DMS53 (cell line): ENCODE measurements at regions not wholly inside any gene's neighbourhood (a gene's known extent, or its start where the extent isn't known, plus 50 kb on each side); places are given as distances from the start of the nearest gene placed in this dataset.
A peak's percentile ranks its signal among the peaks of the same experiment; 100 is the strongest.
"Not testable (repeated sequence)": the region's sequence is repeated elsewhere in the genome, so short reads cannot be mapped to it uniquely, and the experiment has no call there.

Experiments
- DNase-seq: peaks from one replicate; lab custom pipeline; 2025; lab: John Stamatoyannopoulos, UW

DNA sequence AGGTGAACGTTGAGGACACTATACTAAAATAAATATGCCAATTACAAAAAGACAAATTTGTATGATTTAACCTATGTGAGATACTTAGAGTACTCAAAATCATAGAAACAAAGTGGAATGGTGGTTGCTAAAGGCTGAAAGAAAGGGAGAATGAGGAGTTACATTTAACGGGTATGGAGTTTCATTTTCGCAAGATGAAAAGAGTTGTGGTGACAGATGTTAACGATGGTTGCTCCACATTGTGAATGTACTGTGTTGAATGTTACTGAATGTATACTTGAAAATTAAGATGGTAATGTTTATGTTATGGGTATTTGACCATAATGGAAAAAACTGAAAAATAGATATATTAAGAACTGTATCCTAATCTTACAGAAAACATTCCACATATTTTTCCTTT, 51.3 kb upstream of the MOCS2 start:
- DNase-seq = no peak

DNA sequence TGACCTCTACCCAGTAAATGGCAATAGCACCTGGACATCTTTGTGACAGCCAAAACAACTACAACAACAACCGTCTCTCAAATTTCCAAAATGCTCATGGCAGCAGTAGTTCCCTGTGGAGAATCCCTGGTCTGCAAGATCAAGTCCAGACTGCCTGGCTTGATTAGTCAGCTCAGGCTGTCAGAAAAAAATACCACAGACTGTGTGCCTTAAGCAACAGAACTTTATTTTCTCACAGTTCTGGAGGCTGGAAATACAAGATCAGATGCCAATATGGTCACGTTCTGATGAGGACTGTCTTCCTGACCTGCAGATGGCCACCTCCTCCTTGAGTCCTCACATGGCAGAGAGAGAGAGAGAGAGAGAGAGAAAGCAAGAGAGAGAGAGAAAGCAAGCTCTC, 52.3 kb upstream of the MOCS2 start:
- DNase-seq = peak; percentile 4

DNA sequence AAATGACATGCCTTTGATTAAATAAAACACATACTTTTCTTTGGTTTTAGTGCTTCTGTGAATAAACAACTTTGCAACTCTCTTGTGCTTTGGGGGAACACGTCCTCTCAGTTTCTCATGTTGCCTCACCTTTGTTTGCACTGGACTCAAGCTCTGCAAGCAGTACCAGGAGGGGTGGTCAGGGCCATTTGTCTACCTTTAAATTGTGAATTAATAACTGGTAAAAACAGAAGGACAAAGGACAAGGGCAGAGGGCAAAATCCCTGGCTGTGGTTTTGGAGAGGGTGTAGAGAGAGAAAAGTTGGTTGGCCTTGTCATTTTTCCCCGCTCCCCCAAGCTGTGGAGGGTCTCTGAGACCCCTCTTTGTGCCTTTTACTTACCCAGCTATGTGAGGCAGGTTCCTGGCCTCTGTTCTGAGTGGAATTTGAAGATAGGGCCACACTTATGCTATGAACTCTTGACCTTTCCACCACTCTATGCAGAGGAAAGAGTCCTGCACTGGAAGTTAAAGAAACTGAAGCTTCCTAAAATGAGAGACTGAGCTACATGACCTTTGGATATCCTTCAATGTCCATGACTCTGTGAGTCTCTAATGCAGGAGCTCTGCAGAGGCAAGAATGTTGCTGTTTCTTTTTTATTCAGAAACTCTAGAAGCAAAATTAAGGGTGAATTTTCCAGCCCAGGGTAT, 55.1 kb upstream of the MOCS2 start:
- no peak for DNase-seq

DNA sequence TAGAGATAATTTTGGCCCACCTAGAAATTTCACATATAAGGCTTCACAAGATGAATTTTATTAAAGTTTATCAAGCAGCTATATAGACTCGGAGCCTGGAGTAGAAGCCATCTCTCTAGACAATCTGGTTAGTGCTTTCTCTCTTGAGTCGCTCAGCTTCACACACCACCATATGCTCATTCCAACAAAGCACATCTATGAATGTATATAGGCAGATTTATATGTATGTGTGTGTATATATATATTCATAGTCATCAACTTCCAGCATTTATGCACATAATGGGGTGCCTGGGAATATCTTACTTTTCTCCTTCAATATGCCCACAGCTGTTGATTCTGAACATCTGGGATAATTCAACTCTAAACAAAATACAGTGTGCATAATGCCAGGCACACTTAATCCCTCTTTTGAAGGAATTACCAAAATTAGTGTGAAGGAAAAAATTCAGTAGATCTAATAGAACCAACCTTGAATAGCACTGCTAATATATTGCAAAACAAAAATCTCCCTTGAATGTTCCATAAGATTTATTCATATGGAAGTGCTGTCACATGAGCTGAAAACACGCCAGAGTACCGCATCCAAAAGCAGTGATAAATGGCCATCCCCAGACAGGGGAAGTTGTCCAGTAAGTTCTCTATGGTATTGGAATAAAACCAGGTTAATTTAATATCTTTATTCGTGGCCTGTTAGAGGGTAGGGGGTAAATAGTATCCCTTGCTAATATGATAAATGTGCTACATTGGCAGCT, 56.0 kb upstream of the MOCS2 start:
- DNase-seq = no peak

DNA sequence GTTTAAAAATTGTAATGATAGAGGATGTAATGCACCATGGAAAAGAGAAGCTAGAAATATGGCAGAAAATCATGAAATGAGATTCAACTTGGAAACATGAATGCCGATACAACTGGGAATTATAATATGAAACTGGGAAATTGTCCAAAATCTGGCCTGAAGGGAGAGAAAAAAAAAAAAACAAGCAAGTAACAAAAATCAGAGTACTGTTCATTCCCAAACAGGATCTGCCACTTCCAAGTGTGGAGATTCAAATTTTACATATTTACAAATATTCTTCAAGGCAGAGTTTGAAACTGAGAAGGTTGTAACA, 56.6 kb upstream of the MOCS2 start:
- no peak for DNase-seq

DNA sequence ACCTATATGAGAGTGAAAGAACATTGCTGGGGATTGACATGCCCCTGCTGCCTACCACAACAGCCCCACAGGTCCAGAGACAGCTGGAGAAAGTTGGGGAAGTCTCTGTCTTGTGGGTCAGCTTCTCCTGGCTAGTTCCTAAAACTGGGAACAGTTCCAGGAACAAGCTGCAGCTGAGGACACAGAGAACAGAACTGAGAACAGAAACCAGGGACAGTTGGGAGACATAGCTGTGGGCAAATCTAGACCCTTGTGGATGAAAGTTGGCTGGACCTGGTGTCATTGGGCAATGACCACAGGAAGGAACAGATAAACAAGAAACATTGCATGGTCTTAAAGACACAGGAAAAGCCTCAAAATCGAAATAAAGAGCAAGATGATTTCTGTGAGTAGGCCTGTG, 58.3 kb upstream of the MOCS2 start:
- DNase-seq = no peak

DNA sequence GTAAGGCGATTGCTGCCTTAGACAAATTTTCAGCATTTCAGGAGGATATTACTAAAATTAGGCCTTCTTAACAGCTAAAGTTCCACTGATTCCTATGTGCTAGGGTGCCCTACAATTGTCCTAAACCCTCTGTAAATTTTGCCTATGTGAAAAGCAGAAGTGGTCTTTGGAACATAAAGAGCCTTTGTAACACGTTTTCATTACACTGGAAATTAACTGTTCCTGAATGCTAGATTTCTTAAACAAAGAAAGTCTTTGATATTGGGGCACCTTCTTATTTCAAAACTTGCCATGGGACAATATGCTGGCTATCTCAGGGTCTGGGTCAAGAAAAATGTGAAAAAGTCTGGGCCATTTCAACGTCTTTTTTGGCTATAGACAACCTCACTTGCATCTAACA, 60.4 kb upstream of the MOCS2 start:
- DNase-seq = no peak

DNA sequence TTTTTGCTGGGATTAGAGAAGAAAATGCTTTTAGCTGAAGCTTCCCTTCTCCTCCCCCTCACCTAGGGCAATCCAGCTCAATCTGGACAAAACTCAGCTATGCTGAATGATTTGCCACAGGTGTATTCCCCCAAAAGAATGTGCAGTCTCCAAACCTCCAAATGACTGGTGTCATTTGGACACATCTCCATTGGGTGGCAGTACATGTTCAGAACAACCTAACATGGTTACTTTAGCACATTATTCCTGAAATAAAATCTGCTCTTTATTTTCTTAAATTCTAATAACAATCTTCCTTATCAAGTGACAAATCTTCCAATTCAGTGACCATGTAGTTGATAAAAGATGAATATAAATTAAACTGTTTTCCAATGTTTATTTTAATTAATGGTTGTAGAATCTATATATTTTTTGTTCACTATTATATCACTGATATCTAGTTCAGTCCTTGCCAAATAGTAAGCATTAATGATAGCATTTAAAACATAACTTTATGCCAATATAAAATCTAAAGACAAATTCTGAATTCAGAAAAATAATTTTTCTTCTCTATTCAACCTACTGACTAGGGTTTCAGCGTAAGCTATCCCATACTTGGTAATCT, 61.3 kb upstream of the MOCS2 start:
- DNase-seq = peak; percentile 68

DNA sequence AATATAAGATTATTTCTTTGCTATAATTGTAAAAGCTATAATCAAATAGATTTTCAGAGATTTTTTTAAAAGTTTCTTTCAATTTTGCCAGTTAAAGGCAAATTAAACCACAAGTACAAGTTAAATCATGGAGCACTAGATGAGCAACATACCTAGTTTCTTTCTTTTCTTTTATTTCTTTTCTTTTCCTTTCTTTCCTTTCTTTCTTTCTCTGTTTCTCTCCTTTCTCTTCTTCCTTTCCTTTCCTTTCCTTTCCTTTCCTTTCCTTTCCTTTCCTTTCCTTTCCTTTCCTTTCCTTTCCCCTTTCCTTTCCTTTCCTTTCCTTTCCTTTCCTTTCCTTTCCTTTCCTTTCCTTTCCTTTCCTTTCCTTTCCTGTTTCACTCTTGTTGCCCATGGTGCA, 62.5 kb upstream of the MOCS2 start:
- DNase-seq = not testable (repeated sequence)

DNA sequence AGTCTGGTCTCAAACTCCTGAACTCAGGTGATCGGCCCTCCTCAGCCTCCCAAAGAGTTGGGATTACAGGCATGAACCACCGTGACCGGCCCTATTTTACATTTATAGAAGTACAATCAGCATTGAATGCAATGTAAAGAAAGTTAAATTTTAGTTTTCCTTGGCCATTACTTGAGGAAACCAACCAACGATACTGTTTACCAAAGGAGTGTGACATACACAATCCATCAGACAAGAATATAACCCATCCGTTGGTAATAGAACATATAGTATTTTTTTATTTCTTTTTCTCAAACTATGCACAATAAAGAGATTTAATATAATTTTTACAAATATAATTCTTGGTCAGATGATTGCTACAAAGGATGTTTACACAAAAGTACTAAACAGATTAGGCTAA, 63.1 kb upstream of the MOCS2 start:
- no peak for DNase-seq

DNA sequence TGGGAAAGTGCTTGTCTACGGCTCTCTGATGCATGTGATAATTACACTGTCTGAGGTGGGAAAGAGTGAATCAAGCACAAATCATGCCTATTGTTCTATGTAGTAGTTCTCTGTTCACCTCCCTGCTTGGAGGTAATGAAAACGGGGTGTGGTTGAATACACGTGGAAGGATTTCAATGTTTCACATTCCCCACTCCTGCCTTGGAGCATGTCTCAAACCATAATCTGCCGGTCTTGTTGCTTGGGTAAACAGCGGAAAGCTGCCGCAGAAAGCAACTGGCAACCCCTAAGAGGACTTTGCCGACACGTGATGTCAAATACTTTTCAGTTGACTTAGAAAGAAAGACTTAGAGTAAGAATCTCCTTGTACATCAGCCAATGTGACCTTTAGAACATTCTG, 63.5 kb upstream of the MOCS2 start:
- DNase-seq = no peak

DNA sequence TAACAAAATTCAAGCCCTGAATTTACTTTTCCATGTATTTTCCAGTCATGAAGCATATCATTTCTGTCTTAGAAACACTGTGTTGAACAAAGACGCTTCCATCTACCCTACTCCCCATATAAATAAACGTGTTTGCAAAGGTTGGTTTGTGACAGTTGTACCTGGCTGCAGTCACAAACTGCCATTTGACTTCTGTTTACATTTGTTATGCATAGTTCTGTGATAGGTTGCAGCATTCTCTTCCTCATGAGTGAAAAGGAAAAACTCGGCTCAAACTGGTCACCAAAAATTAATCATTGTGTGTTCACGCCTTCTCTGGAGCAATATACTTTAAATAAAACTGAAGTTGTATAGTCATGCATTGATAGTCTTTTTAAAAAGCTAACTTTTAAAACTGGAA, 69.3 kb upstream of the MOCS2 start:
- DNase-seq = no peak

DNA sequence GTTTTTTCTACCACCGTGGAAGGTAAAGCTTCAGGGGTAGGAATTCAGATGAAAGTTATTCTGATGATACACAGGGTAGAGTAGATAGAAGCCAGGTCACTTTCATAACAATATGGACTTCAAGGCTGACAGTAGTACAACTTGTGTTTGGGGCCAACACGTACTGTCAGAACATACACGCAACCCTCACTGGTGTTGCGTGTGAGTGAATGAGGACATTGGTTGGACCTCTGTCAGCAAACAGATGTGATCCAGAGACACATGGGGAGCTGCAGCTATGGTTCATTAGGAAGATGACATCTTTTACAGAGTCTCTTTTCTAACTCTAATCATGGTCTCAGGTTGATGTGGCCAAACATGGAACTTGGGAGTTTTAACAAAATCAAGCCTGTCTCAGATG, 70.1 kb upstream of the MOCS2 start:
- DNase-seq = no peak

DNA sequence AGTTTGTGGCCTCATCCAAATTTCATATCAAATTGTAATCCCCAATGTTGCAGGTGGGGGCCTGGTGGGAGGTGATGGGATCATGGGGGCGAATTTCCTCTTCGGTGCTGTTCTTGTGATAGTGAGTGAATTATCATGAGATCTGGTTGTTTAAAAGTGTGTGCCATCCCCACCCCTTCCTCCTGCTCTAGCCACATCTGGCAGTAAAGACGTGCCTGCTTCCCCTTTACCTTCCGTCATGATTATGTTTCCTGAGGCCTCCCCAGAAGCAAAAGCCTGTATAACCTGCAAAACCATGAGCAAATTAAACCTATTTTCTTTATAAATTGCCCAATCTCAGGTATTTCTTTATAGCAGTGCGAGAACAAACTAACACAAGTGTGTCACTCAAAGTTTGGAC, 71.0 kb upstream of the MOCS2 start:
- DNase-seq = no peak

DNA sequence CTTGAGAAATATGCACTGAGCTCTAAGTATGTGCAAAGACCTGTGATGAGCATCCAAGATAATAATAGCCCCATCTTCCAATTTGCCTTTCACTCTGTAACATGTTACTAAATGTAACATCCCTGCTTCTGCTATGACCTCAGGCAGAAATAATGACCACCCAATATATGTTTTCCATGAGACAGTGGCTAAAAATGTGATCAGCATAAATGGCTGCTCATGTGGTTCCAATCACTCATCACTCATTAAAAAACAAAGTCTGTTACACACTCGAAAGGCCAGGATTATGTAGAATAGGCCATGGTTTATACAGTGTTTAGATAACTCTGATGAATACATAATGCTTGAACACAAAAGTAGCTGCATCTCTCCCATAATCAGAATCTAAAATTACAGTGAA, 71.4 kb upstream of the MOCS2 start:
- DNase-seq = no peak

DNA sequence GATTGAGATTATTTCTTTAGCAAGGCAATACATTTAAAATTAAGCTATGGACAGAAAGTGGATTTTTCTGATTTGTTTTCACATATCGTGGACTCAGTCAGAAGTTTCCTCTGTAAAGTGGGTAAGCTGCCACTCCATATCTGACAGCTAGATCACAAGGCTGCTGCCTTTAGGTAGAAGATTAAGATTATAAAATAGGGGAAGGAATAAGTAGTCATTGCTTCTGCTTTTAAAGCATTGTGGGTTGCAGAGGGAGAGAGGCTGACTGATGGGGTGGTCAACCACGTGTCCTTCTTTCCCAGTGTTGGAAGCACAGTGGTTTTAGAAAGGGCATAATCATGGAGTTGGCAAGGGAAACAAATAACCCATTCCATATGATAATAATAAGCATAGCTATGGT, 74.3 kb upstream of the MOCS2 start:
- no peak for DNase-seq

DNA sequence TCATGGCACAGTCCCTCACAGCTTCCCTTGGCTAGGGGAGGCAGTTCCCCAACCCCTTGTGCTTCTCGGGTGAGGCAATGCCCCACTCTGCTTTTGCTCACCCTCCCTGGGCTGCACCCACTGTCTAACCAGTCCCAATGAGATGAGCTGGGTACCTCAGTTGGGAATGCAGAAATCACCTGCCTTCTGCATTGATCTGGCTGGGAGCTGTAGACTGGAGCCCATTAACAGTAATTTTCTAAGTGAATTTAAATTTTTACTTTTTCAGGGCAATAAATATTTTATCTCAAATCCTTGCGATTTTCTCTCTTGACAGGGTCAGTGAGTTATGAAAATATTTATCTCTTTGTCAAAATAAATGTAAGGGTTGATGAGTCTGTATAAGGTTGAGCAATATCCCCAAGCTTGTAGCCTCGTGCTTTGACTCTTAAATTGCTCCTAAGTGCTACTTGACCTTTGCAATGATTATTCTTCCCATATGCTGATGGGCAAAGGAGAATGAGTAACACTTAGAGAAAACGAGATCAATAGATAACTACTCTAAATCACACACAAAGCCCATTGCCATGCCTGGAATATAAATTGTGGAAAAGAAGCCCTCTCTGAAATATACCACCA, 82.1 kb upstream of the MOCS2 start:
- peak; percentile 60 for DNase-seq

DNA sequence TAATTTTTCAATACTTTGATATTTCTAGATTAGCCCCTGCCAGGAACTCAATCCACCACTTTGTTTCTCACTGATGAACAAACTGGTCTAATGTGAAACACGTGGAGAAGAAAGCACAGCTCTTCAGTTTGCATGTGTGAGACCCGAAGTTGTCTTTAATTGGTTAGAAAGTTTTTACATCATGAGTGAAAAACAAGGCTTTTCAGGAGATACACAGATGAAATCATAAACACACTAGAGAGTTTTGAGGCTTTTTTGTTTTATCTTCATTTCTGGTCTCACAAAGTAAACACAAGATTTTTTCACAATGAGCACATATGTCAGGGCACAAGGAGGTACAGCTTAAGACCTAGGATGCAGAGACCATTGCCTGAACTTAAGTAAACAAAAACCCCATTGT, 84.5 kb upstream of the MOCS2 start:
- no peak for DNase-seq

DNA sequence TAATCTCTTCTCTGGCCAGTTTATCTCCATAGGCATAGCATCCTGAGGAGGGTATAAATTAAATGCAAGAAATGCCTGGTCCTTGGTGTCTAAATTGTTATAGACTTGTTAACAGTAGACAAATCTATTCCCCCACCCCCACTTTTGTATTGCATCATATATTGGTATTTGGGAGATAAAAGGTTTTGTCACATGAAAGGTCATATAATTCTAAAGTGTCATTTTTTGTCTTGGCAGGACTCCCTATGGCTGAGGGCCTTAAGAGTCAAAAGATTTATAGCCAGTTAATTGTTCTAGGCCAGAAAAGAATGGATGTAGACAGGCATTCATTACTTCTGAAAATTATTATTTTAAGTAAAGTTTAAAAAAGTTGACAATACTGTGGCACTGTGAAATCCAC, 90.3 kb upstream of the MOCS2 start:
- DNase-seq = no peak

DNA sequence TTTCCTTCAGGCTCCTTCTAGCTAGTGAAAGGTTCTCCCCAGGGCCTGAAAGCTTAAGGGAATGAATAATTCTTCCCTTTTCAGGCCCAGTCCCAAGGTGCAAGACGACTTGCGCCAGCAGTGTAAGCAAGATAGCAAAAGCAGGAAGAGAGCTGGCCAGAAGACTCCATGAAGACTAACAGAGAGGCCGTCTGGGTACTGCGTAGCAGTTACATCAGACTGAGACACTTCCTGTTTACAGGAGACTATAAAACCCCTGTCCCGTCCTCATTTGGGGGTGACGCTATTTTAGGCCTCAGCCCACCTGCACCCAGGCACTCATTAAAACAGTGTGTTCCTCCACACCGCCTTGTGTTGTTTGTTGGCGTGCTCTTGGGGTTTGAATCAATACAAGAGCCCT, 90.7 kb upstream of the MOCS2 start:
- no peak for DNase-seq

DNA sequence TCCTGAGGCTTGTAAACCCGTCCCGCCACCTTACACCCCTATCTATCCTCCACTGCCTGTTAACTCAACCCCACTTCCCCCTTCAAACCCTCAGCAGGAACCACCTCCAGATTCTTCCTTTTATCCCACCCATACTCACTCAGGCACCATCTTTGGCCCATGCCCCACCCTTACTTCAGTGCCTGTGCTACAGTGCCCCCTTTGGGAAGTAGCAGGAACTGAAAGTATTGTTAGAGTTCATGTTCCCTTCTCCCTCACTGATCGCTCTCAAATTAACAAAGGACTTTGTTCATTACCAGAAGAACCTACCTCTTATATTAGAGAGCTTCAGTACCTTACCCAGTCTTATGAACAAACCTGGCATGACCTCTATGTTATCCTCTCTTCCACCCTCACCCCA, 92.2 kb upstream of the MOCS2 start:
- DNase-seq = peak; percentile 29

DNA sequence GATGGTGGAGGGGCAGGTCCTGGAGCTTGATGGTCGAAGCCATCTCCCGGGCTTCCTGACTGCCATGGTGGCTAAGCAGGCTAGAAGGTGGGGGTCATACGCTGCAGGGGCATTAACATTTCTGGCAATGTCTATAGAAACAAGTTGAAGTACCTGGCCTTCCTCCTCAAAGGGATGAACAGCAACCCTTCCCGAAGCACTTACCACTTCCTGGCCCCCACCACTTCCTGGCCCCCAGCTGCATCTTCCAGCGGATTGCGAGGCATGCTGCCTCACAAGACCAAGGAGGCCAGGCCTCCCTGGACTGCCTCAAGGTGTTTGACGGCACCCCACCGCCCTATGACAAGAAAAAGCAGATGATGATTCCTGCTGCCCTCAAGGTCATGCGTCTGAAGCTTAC, 97.0 kb upstream of the MOCS2 start:
- no peak for DNase-seq

DNA sequence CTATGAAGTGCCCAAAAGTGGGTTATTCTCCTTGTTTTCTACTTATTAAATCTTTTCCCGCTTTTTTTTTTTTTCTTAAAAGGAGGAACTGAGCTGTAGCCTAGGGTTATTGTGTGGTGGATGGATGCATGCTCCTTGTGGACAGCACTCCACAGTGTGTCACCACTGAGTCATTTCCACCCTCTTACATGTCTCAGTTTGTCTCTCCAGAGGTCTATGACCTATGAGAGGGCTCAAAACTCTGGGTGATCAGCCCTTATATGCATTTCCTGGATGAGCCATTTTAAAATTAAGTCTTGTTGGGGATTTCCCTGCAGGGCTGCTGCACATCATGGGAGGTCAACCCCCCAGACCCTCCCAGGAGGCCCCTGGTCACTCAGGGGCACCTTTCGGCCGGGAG, 102.2 kb upstream of the MOCS2 start:
- DNase-seq = peak; percentile 39
